DND-41 (cell line): ENCODE measurements at regions not wholly inside any gene's neighbourhood (a gene's known extent, or its start where the extent isn't known, plus 50 kb on each side); places are given as distances from the start of the nearest gene placed in this dataset.

Experiments
- CTCF ChIP-seq: IDR thresholded peaks from 2 replicates; pipeline ENCODE4 v1.5.1; 2012; ENCODE audit warnings: borderline replicate concordance, low read length, moderate library complexity, mild to moderate bottlenecking; ENCODE audit not compliant: poor library complexity, severe bottlenecking; ENCODE audit errors: extremely low read depth
- EZH2 ChIP-seq: IDR thresholded peaks from 3 replicates; pipeline ENCODE4 v1.6.1; 2012; ENCODE audit warnings: borderline replicate concordance, low read depth, mild to moderate bottlenecking, moderate library complexity, low read length, inconsistent platforms; ENCODE audit not compliant: severe bottlenecking

- TF ChIP-seq CTCF (no peak), EZH2 (no peak)
These were observed 684.8 kb downstream of the LRRC70 start for GRCh38 chr5:63263411-63263810.
